ENCODE measurements at regions not wholly inside any gene's neighbourhood (a gene's known extent, or its start where the extent isn't known, plus 50 kb on each side); places are given as distances from the start of the nearest gene placed in this dataset.

- TF ChIP-seq, protein P1, sequence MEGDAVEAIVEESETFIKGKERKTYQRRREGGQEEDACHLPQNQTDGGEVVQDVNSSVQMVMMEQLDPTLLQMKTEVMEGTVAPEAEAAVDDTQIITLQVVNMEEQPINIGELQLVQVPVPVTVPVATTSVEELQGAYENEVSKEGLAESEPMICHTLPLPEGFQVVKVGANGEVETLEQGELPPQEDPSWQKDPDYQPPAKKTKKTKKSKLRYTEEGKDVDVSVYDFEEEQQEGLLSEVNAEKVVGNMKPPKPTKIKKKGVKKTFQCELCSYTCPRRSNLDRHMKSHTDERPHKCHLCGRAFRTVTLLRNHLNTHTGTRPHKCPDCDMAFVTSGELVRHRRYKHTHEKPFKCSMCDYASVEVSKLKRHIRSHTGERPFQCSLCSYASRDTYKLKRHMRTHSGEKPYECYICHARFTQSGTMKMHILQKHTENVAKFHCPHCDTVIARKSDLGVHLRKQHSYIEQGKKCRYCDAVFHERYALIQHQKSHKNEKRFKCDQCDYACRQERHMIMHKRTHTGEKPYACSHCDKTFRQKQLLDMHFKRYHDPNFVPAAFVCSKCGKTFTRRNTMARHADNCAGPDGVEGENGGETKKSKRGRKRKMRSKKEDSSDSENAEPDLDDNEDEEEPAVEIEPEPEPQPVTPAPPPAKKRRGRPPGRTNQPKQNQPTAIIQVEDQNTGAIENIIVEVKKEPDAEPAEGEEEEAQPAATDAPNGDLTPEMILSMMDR (IDR thresholded peaks at IDR 0.05) = no peak
- TF ChIP-seq POLR2A (IDR thresholded peaks at IDR 0.05) (no peak), EP300 (IDR thresholded peaks at IDR 0.05) (no peak), POLR2AphosphoS5 (IDR thresholded peaks at IDR 0.05) (no peak)
These were observed 214.0 kb upstream of the SOX1 start for GRCh38 chr13:111852725-111853518.

All from suprapubic skin (tissue), 4 donors.